GM23338 (cell line): ENCODE measurements at regions not wholly inside any gene's neighbourhood (a gene's known extent, or its start where the extent isn't known, plus 50 kb on each side); places are given as distances from the start of the nearest gene placed in this dataset.

Experiments used
- CREB1 ChIP-seq: fragments of 250-450 bp; sonication (Bioruptor Pico); IDR thresholded peaks from 2 replicates; pipeline ENCODE4 v1.5.0; 2020; ENCODE audit warnings: low read depth, mild to moderate bottlenecking, moderate library complexity
- CTCF ChIP-seq, 2 experiments: fragments of 200-600 bp in 1 of 2; sonication (generic) in 1 of 2; conservative IDR thresholded peaks; 2 replicates each; pipeline versions ENCODE4 v1.5.1 to v1.6.1; 2016 to 2017; ENCODE audit warnings: antibody characterized with exemption in 2 of 2, low read depth in 2 of 2, mild to moderate bottlenecking in 2 of 2, moderate library complexity in 1 of 2
- ETS1 ChIP-seq: IDR thresholded peaks from 2 replicates; pipeline ENCODE4 v1.6.1; 2016; ENCODE audit warnings: antibody characterized with exemption
- EZH2 ChIP-seq: fragments of 200-600 bp; sonication (generic); IDR thresholded peaks from one replicate; pipeline ENCODE4 v1.8.0; 2017; ENCODE audit warnings: antibody characterized with exemption, mild to moderate bottlenecking, low read depth; ENCODE audit not compliant: unreplicated experiment
- JUNB ChIP-seq: IDR thresholded peaks from one replicate; pipeline ENCODE4 v1.6.1; 2016; ENCODE audit warnings: antibody characterized with exemption; ENCODE audit not compliant: unreplicated experiment
- POLR2AphosphoS5 ChIP-seq: IDR thresholded peaks from 2 replicates; pipeline ENCODE4 v1.6.1; 2016; ENCODE audit warnings: antibody characterized with exemption, low read depth
- REST ChIP-seq: IDR thresholded peaks from one replicate; pipeline ENCODE4 v1.6.1; 2018; ENCODE audit warnings: antibody characterized with exemption; ENCODE audit not compliant: unreplicated experiment
- STAT1 ChIP-seq: IDR thresholded peaks from one replicate; pipeline ENCODE4 v1.6.1; 2016; ENCODE audit warnings: antibody characterized with exemption; ENCODE audit not compliant: unreplicated experiment
- ZNF114 ChIP-seq: fragments of 250-450 bp; sonication (Bioruptor Pico); IDR thresholded peaks from 2 replicates; pipeline ENCODE4 v1.5.0; 2020; ENCODE audit warnings: mild to moderate bottlenecking, moderate library complexity
- ZNF462 ChIP-seq: fragments of 250-450 bp; sonication (Bioruptor Pico); IDR thresholded peaks from 2 replicates; pipeline ENCODE4 v1.5.0; 2020; ENCODE audit warnings: mild to moderate bottlenecking, moderate library complexity

GRCh38 chr9:16247188-16247875 lies 623.1 kb downstream of the BNC2 start:
- TF ChIP-seq CTCF (conservative IDR thresholded peaks at IDR 0.05; ENCODE audit: low read depth in 2 of 2) (no peak), REST (no peak), JUNB (no peak), EZH2 (no peak), POLR2AphosphoS5 (no peak), CREB1 (CRISPR knock-in tag) (no peak), ZNF462 (no peak), STAT1 (no peak), ETS1 (no peak), ZNF114 (CRISPR knock-in tag) (no peak)
